ENCODE measurements at regions not wholly inside any gene's neighbourhood (a gene's known extent, or its start where the extent isn't known, plus 50 kb on each side); places are given as distances from the start of the nearest gene placed in this dataset.
"Not testable (repeated sequence)": the region's sequence is repeated elsewhere in the genome, so short reads cannot be mapped to it uniquely, and the experiment has no call there.

GRCh38 chr3:69647081-69647480 is 92.2 kb upstream of the MITF start:
- DNase-seq = no peak

GRCh38 chr3:69646287-69647067 is 92.8 kb upstream of the MITF start:
- DNase-seq = no peak

GRCh38 chr3:69642606-69643005 is 96.7 kb upstream of the MITF start:
- DNase-seq = no peak

- DNase-seq = no peak
Observed at GRCh38 chr3:69639851-69640250, 99.4 kb upstream of the MITF start.

GRCh38 chr3:69628951-69629350 is 110.3 kb upstream of the MITF start:
- no peak for DNase-seq

GRCh38 chr3:69613286-69613685 is 126.0 kb upstream of the MITF start:
- DNase-seq = no peak

GRCh38 chr3:69612791-69613190 is 126.5 kb upstream of the MITF start:
- no peak for DNase-seq

- not testable (repeated sequence) for DNase-seq
Observed at GRCh38 chr3:69609566-69609965, 129.7 kb upstream of the MITF start.

- no peak for DNase-seq
Observed at GRCh38 chr3:69607466-69608305, 131.6 kb upstream of the MITF start.

- DNase-seq = no peak
Observed at GRCh38 chr3:69605867-69606266, 133.4 kb upstream of the MITF start.

- no peak for DNase-seq
Observed at GRCh38 chr3:69604735-69605450, 134.4 kb upstream of the MITF start.

- DNase-seq = no peak
Observed at GRCh38 chr3:69602112-69602511, 137.2 kb upstream of the MITF start.

GRCh38 chr3:69594286-69594685 is 145.0 kb upstream of the MITF start:
- no peak for DNase-seq

- no peak for DNase-seq
Observed at GRCh38 chr3:69591164-69591736, 148.0 kb upstream of the MITF start.

- DNase-seq = no peak
Observed at GRCh38 chr3:69590111-69590510, 149.2 kb upstream of the MITF start.

- DNase-seq = no peak
Observed at GRCh38 chr3:69588170-69588569, 151.1 kb upstream of the MITF start.

- DNase-seq = no peak
Observed at GRCh38 chr3:69585472-69585871, 153.8 kb upstream of the MITF start.

- DNase-seq = no peak
Observed at GRCh38 chr3:69582044-69582443, 157.2 kb upstream of the MITF start.

- no peak for DNase-seq
Observed at GRCh38 chr3:69579306-69580041, 159.8 kb upstream of the MITF start.

- DNase-seq = no peak
Observed at GRCh38 chr3:69569520-69569919, 169.7 kb upstream of the MITF start.

- DNase-seq = no peak
Observed at GRCh38 chr3:69568951-69569350, 170.3 kb upstream of the MITF start.

- DNase-seq = no peak
Observed at GRCh38 chr3:69568458-69568857, 170.8 kb upstream of the MITF start.

- no peak for DNase-seq
Observed at GRCh38 chr3:69567710-69568052, 171.6 kb upstream of the MITF start.
